GM19438 (cell line): ENCODE measurements at regions not wholly inside any gene's neighbourhood (a gene's known extent, or its start where the extent isn't known, plus 50 kb on each side); places are given as distances from the start of the nearest gene placed in this dataset.

Experiments
- ATAC-seq: cut with Tn5 transposase; IDR thresholded peaks from one replicate; pipeline ENCODE4 v1.9.1; 2021; ENCODE audit warnings: low read depth; ENCODE audit not compliant: unreplicated experiment

- no peak for ATAC-seq
Observed at GRCh38 chr15:89400116-89400781, 65.6 kb upstream of the POLG start.

GRCh38 chr15:89399238-89400115 is 64.9 kb upstream of the POLG start:
- peak; percentile 65 for ATAC-seq

GRCh38 chr15:89398896-89399237 is 64.2 kb upstream of the POLG start:
- no peak for ATAC-seq

GRCh38 chr15:89397653-89398023 is 63.0 kb upstream of the POLG start:
- no peak for ATAC-seq

GRCh38 chr15:89396723-89397652 is 62.4 kb upstream of the POLG start:
- ATAC-seq: no peak

GRCh38 chr15:89395996-89396395 is 61.4 kb upstream of the POLG start:
- ATAC-seq: no peak

- no peak for ATAC-seq
Observed at GRCh38 chr15:89395461-89395871, 60.8 kb upstream of the POLG start.

GRCh38 chr15:89395031-89395430 is 60.4 kb upstream of the POLG start:
- ATAC-seq: no peak

- no peak for ATAC-seq
Observed at GRCh38 chr15:89393056-89393455, 58.4 kb upstream of the POLG start.

- ATAC-seq: no peak
Observed at GRCh38 chr15:89391685-89392257, 57.1 kb upstream of the POLG start.

GRCh38 chr15:89389841-89390603 is 55.4 kb upstream of the POLG start:
- no peak for ATAC-seq

- no peak for ATAC-seq
Observed at GRCh38 chr15:89387140-89387903, 52.7 kb upstream of the POLG start.

- ATAC-seq: no peak
Observed at GRCh38 chr15:89385596-89386331, 51.1 kb upstream of the POLG start.
